ENCODE measurements at regions not wholly inside any gene's neighbourhood (a gene's known extent, or its start where the extent isn't known, plus 50 kb on each side); places are given as distances from the start of the nearest gene placed in this dataset.

DNA sequence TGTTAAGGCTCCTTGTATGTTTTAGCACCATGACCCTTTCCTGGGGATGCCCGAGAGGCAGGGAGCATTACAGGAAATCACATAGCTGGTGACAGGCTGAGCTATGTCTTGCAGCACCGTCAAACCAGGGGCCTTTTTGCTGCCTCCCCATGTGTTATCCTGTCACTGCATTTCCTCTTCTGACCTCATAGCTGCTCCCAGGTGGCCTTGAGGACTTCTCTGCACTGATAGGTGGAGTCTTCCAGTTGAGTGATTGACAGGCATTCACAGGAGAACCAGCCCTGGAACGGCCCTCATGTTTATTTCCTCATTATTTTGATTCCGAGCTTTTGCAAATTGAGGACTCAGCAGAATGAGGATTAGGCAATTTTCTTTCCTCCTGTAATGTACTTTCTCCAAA, 349.6 kb downstream of the HAPSTR1 start:
- TF ChIP-seq POLR2A (conservative IDR thresholded peaks at IDR 0.05), result no peak
- no peak for TF ChIP-seq KDM1A (IDR thresholded peaks at IDR 0.05)
- no peak for TF ChIP-seq MXI1 (IDR thresholded peaks at IDR 0.05; ENCODE audit: low read depth, low read length)
- TF ChIP-seq TCF7 (IDR thresholded peaks at IDR 0.05; ENCODE audit: borderline replicate concordance), result no peak
- no peak for TF ChIP-seq PYGO2 (tag; IDR thresholded peaks at IDR 0.05)
- no peak for TF ChIP-seq THRA (IDR thresholded peaks at IDR 0.05)
- no peak for TF ChIP-seq CTCF (IDR thresholded peaks at IDR 0.05 in 2 of 3, conservative IDR thresholded peaks at IDR 0.05 in 1 of 3; ENCODE audit: insufficient read depth in 2 of 3, low read depth in 1 of 3, low read length in 3 of 3)
- TF ChIP-seq ELK1 (CRISPR knock-in tag; IDR thresholded peaks at IDR 0.05), result no peak
- no peak for TF ChIP-seq RFX5 (IDR thresholded peaks at IDR 0.05; ENCODE audit: low read depth, low read length)
- no peak for TF ChIP-seq NFIC (IDR thresholded peaks at IDR 0.05)
- no peak for TF ChIP-seq L3MBTL2 (IDR thresholded peaks at IDR 0.05)
